WTC11 (cell line): ENCODE measurements at regions not wholly inside any gene's neighbourhood (a gene's known extent, or its start where the extent isn't known, plus 50 kb on each side); places are given as distances from the start of the nearest gene placed in this dataset.

ENCODE experiments used
- ATAC-seq: fragments of 200-7000 bp; cut with Tn5 transposase; 2 replicates; pipeline ENCODE4 v1.10.0; 2021; ENCODE audit warnings: mild to moderate bottlenecking, moderate library complexity
- CTCF ChIA-PET: fragments of 300-600 bp; sonication (Branson Sonifier 250); formaldehyde crosslinking; loops from one replicate; lab custom pipeline; 2021; ENCODE audit warnings: antibody characterized with exemption; lab: Charles Lee
- POLR2A ChIA-PET: fragments of 350-600 bp; sonication (Branson Sonifier 250); formaldehyde crosslinking; loops from one replicate; lab custom pipeline; 2021; ENCODE audit warnings: antibody characterized with exemption; lab: Charles Lee
- DNase-seq: peaks from one replicate; pipeline ENCODE4 v3.0.0; 2021; ENCODE audit warnings: low spot score
- H3K27ac Mint-ChIP-seq: 2 replicates; pipeline ENCODE4 v1.8.0; 2021; ENCODE audit warnings: mixed read lengths
- H3K27me3 Mint-ChIP-seq: 2 replicates; pipeline ENCODE4 v1.8.0; 2021; ENCODE audit warnings: low read depth, mild to moderate bottlenecking, moderate library complexity, mixed read lengths
- H3K36me3 Mint-ChIP-seq: 2 replicates; pipeline ENCODE4 v1.8.0; 2021; ENCODE audit warnings: mixed read lengths
- H3K4me1 Mint-ChIP-seq: 2 replicates; pipeline ENCODE4 v1.8.0; 2022; ENCODE audit warnings: mixed read lengths
- H3K4me3 Mint-ChIP-seq: 2 replicates; pipeline ENCODE4 v1.8.0; 2021; ENCODE audit warnings: mild to moderate bottlenecking, moderate library complexity, mixed read lengths
- H3K9me3 Mint-ChIP-seq: 2 replicates; pipeline ENCODE4 v1.8.0; 2021; ENCODE audit warnings: mixed read lengths
- CREB1 ChIP-seq: sonication (generic); formaldehyde crosslinking; IDR thresholded peaks from 2 replicates; pipeline ENCODE4 v1.8.0; 2023; ENCODE audit warnings: mild to moderate bottlenecking, missing genetic modification reagents
- ELF4 ChIP-seq: sonication (generic); formaldehyde crosslinking; IDR thresholded peaks from 2 replicates; pipeline ENCODE4 v1.8.1; 2022; ENCODE audit warnings: low read depth, mild to moderate bottlenecking, moderate library complexity, missing genetic modification reagents
- ESRRA ChIP-seq: sonication (generic); formaldehyde crosslinking; IDR thresholded peaks from 2 replicates; pipeline ENCODE4 v1.8.1; 2022; ENCODE audit warnings: mild to moderate bottlenecking, missing genetic modification reagents, borderline replicate concordance
- FOXK1 ChIP-seq: sonication (generic); formaldehyde crosslinking; IDR thresholded peaks from 2 replicates; pipeline ENCODE4 v1.8.0; 2022; ENCODE audit warnings: mild to moderate bottlenecking, moderate library complexity, missing genetic modification reagents
- HMGXB4 ChIP-seq: sonication (generic); formaldehyde crosslinking; IDR thresholded peaks from 2 replicates; pipeline ENCODE4 v1.8.1; 2023; ENCODE audit warnings: mild to moderate bottlenecking, moderate library complexity, missing genetic modification reagents
- NR3C1 ChIP-seq: sonication (generic); formaldehyde crosslinking; conservative IDR thresholded peaks from 2 replicates; pipeline ENCODE4 v1.8.1; 2023; ENCODE audit warnings: low read depth, mild to moderate bottlenecking, missing genetic modification reagents
- SOX15 ChIP-seq: fragments of 250-450 bp; sonication (Bioruptor Pico); IDR thresholded peaks from 2 replicates; pipeline ENCODE4 v1.9.0; 2021; ENCODE audit warnings: mild to moderate bottlenecking
- TCF7 ChIP-seq: sonication (generic); formaldehyde crosslinking; IDR thresholded peaks from 2 replicates; pipeline ENCODE4 v1.8.0; 2022; ENCODE audit warnings: mild to moderate bottlenecking, low read depth, missing genetic modification reagents, moderate library complexity
- TEAD4 ChIP-seq: sonication (generic); formaldehyde crosslinking; IDR thresholded peaks from 2 replicates; pipeline ENCODE4 v1.8.0; 2022; ENCODE audit warnings: mild to moderate bottlenecking, missing genetic modification reagents
- ZBTB43 ChIP-seq: sonication (generic); formaldehyde crosslinking; IDR thresholded peaks from 2 replicates; pipeline ENCODE4 v1.8.1; 2023; ENCODE audit warnings: mild to moderate bottlenecking, missing genetic modification reagents
- ZNF138 ChIP-seq: sonication (generic); formaldehyde crosslinking; conservative IDR thresholded peaks from 2 replicates; pipeline ENCODE4 v1.8.1; 2022; ENCODE audit warnings: mild to moderate bottlenecking, moderate library complexity, missing genetic modification reagents
- ZNF232 ChIP-seq: sonication (generic); formaldehyde crosslinking; IDR thresholded peaks from 2 replicates; pipeline ENCODE4 v1.8.0; 2022; ENCODE audit warnings: mild to moderate bottlenecking, missing genetic modification reagents
- ZNF263 ChIP-seq: sonication (generic); formaldehyde crosslinking; IDR thresholded peaks from 2 replicates; pipeline ENCODE4 v1.8.1; 2022; ENCODE audit warnings: low read depth, mild to moderate bottlenecking, moderate library complexity, missing genetic modification reagents
- TF ChIP-seq, protein P1 (sequence below): sonication (generic); formaldehyde crosslinking; IDR thresholded peaks from 2 replicates; pipeline ENCODE4 v1.8.0; 2023; ENCODE audit warnings: mild to moderate bottlenecking, missing genetic modification reagents
- TF ChIP-seq, protein P2 (sequence below): sonication (generic); formaldehyde crosslinking; IDR thresholded peaks from 2 replicates; pipeline ENCODE4 v1.8.0; 2023; ENCODE audit warnings: missing genetic modification reagents, mild to moderate bottlenecking, borderline replicate concordance
- TF ChIP-seq, protein P3 (sequence below): fragments of 200-600 bp; IDR thresholded peaks from 2 replicates; pipeline ENCODE4 v1.8.0; 2022; ENCODE audit warnings: antibody characterized with exemption

DNA sequence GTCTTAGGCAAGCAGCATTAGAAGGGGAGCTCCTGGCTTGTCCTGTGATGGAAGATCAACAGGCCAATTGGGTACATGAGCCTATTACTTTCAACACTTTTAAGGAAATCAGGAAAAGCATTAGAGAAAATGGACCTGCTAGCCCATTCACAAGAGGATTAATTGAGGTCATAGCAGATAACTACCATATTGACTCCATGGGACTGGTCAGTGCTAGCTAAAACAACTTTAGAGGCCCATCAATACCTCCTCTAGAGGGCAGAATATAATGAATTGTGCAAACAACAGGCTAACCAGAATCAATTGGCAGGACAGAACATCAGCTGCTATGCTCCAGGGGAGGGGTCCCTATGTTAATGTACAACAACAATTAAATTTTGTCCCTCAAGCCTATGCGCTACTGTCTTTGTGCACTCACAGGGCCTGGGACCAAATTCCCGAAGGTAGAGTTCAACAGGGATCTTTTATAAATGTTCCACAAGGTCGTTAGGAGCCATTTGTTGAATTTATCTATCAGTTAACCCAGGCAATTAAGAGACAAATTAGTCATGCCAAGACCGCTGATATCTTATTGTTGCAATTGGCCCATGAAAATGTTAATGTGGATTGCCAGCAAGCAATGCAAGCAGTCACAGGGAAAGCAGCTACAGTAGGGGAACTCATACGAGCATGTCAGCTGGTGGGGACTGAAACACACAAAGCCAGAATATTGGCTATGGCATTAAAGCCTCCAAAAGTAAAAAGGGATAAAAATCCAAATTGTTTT, 106.6 kb upstream of the BTN3A2 start (continued):
- TF ChIP-seq, protein P1, sequence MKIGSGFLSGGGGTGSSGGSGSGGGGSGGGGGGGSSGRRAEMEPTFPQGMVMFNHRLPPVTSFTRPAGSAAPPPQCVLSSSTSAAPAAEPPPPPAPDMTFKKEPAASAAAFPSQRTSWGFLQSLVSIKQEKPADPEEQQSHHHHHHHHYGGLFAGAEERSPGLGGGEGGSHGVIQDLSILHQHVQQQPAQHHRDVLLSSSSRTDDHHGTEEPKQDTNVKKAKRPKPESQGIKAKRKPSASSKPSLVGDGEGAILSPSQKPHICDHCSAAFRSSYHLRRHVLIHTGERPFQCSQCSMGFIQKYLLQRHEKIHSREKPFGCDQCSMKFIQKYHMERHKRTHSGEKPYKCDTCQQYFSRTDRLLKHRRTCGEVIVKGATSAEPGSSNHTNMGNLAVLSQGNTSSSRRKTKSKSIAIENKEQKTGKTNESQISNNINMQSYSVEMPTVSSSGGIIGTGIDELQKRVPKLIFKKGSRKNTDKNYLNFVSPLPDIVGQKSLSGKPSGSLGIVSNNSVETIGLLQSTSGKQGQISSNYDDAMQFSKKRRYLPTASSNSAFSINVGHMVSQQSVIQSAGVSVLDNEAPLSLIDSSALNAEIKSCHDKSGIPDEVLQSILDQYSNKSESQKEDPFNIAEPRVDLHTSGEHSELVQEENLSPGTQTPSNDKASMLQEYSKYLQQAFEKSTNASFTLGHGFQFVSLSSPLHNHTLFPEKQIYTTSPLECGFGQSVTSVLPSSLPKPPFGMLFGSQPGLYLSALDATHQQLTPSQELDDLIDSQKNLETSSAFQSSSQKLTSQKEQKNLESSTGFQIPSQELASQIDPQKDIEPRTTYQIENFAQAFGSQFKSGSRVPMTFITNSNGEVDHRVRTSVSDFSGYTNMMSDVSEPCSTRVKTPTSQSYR (CRISPR knock-in tag) = no peak
- TF ChIP-seq TCF7 (no peak), ESRRA (CRISPR knock-in tag) (no peak), SOX15 (CRISPR knock-in tag) (no peak), FOXK1 (CRISPR knock-in tag) (no peak)
- TF ChIP-seq, protein P2, sequence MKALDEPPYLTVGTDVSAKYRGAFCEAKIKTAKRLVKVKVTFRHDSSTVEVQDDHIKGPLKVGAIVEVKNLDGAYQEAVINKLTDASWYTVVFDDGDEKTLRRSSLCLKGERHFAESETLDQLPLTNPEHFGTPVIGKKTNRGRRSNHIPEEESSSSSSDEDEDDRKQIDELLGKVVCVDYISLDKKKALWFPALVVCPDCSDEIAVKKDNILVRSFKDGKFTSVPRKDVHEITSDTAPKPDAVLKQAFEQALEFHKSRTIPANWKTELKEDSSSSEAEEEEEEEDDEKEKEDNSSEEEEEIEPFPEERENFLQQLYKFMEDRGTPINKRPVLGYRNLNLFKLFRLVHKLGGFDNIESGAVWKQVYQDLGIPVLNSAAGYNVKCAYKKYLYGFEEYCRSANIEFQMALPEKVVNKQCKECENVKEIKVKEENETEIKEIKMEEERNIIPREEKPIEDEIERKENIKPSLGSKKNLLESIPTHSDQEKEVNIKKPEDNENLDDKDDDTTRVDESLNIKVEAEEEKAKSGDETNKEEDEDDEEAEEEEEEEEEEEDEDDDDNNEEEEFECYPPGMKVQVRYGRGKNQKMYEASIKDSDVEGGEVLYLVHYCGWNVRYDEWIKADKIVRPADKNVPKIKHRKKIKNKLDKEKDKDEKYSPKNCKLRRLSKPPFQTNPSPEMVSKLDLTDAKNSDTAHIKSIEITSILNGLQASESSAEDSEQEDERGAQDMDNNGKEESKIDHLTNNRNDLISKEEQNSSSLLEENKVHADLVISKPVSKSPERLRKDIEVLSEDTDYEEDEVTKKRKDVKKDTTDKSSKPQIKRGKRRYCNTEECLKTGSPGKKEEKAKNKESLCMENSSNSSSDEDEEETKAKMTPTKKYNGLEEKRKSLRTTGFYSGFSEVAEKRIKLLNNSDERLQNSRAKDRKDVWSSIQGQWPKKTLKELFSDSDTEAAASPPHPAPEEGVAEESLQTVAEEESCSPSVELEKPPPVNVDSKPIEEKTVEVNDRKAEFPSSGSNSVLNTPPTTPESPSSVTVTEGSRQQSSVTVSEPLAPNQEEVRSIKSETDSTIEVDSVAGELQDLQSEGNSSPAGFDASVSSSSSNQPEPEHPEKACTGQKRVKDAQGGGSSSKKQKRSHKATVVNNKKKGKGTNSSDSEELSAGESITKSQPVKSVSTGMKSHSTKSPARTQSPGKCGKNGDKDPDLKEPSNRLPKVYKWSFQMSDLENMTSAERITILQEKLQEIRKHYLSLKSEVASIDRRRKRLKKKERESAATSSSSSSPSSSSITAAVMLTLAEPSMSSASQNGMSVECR = no peak

GRCh38 chr6:26260110-26260637, 104.8 kb upstream of the BTN3A2 start:
- POLR2A ChIA-PET = interaction anchor here (0.9 to 1.2 kb wide), 4 partner anchors 9 to 135 kb away, joined by 3 to 8 read pairs (median 4); a partner anchor contains a TSS
- Mint-ChIP-seq H3K27ac (peak overlapping the region; percentile 42; the same call in 1 of the 2 replicates), H3K27me3 (no peaks in the 10 kb centered on the region; the same call in 1 of the 2 replicates), H3K4me1 (peaks cover 36% of the 10 kb centered on the region), H3K36me3 (no peaks in the 10 kb centered on the region), H3K9me3 (no peaks in the 10 kb centered on the region)
- TF ChIP-seq ELF4 = no peak
- TF ChIP-seq ZBTB43 (CRISPR knock-in tag) = no peak
- TF ChIP-seq CREB1 (CRISPR knock-in tag) = no peak
- TF ChIP-seq TEAD4 (CRISPR knock-in tag) = no peak
- TF ChIP-seq, all 79 proteins: peak for 0
- CTCF ChIA-PET = no interaction called here
- DNase-seq (no peak), ATAC-seq (no peak)
- no peak overlapping the region for H3K4me3 Mint-ChIP-seq

DNA sequence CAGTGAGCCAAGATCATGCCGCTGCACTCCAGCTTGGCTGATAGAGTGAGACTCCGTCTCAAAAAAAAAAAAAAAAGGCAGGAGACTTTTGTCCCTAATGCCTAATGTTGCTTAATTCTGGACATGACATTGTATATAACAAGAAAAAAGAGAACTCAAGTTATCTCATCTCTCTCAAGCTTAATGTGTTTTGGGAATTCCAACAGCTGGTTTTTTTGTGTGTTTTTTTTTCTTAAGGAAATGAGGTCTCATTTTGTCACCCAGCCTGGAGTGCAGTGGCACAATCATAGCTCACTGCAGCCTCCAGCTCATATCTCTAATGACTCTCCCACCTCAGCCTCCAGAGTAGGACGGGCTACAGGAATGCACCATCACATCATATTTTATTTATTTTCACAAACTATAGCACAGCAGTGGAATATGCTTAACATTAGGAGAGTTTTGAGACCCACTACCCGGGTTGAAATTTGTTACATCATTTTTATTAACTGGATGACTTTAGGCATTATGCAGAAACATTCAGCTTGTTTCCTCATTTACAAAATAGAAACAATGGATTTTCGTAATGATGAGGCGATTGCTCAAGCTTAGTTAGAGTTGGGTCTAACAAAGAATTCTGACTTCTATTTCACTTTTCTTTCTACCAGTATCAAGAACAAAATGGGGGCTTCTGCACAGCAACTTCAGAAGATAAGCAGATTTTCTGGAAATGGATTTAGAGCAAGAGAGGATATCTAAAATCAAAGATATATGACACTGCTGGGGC, 104.1 kb upstream of the BTN3A2 start:
- ATAC-seq = no peak
- no peak for TF ChIP-seq FOXK1 (CRISPR knock-in tag)
- no peak for TF ChIP-seq ZNF263
- TF ChIP-seq NR3C1 = no peak
- no peak for TF ChIP-seq ZNF138 (CRISPR knock-in tag)
- no peak for TF ChIP-seq HMGXB4 (CRISPR knock-in tag)
- TF ChIP-seq ZNF232 = no peak
- TF ChIP-seq, protein P3, sequence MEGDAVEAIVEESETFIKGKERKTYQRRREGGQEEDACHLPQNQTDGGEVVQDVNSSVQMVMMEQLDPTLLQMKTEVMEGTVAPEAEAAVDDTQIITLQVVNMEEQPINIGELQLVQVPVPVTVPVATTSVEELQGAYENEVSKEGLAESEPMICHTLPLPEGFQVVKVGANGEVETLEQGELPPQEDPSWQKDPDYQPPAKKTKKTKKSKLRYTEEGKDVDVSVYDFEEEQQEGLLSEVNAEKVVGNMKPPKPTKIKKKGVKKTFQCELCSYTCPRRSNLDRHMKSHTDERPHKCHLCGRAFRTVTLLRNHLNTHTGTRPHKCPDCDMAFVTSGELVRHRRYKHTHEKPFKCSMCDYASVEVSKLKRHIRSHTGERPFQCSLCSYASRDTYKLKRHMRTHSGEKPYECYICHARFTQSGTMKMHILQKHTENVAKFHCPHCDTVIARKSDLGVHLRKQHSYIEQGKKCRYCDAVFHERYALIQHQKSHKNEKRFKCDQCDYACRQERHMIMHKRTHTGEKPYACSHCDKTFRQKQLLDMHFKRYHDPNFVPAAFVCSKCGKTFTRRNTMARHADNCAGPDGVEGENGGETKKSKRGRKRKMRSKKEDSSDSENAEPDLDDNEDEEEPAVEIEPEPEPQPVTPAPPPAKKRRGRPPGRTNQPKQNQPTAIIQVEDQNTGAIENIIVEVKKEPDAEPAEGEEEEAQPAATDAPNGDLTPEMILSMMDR = no peak
- CTCF ChIA-PET = no interaction called here
- no peaks in the 10 kb centered on the region; the same call in 1 of the 2 replicates for H3K27me3 Mint-ChIP-seq
- no peaks in the 10 kb centered on the region for H3K9me3 Mint-ChIP-seq
- no peak for DNase-seq
- POLR2A ChIA-PET = interaction anchor here (0.9 to 1.1 kb wide), 2 partner anchors 9 to 27 kb away, joined by 4 to 8 read pairs; a partner anchor contains a TSS
- H3K4me3 Mint-ChIP-seq = no peak overlapping the region
- H3K4me1 Mint-ChIP-seq = peaks cover 34% of the 10 kb centered on the region
- no peaks in the 10 kb centered on the region for H3K36me3 Mint-ChIP-seq
- H3K27ac Mint-ChIP-seq = no peak overlapping the region
